ENCODE measurements at regions not wholly inside any gene's neighbourhood (a gene's known extent, or its start where the extent isn't known, plus 50 kb on each side); places are given as distances from the start of the nearest gene placed in this dataset.

DNA sequence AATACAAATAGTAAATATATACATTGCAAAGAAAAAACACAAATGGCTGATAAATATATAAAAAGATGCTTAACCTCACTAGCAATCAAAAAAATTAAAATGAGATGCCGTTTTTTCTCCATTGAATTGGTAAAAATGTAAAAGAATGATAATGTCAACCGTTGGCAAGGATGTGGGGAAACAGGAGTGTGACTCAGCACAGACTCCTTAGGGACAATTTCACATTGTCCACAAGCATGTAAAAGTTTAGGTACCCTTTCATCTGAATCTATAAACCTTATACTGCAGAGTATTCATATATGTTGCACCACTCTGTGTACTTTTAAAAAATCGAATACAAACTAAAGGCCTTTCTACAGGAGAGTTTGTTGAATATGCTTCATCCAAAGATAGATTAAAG is 143.1 kb upstream of the RREB1 start:
- Mint-ChIP-seq H3K4me1 (ENCODE audit: low read depth) (no peaks in the 10 kb centered on the region), H3K4me3 (no peak overlapping the region), H3K27ac (no peak overlapping the region), H3K36me3 (ENCODE audit: low read depth) (no peaks in the 10 kb centered on the region), H3K27me3 (ENCODE audit: low read depth) (peaks cover 5% of the 10 kb centered on the region), H3K9me3 (ENCODE audit: insufficient read depth) (no peaks in the 10 kb centered on the region)
- DNase-seq: no peak
- no peak for ATAC-seq
- CTCF ChIA-PET: no interaction called here
- POLR2A ChIA-PET: no interaction called here

DNA sequence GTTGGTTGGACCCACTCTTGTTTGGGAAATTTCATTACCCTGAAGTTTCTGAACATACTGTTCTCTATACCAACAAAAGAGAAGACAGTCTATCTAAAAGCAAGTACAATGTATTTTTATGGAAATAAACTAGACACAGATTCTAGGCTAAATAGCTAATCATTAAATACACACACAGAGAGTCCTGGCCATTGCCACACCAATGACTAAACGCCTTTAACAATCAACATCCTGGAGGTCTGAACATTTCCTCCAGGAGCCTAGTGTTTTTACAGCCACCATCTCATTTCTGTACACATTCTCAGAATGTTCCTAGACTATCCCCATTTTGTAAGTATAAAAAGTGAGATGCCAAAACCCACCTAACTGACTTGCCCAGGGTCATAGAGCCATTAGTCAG is 141.6 kb upstream of the RREB1 start:
- H3K27me3 Mint-ChIP-seq (ENCODE audit: low read depth): peaks cover 5% of the 10 kb centered on the region
- H3K4me1 Mint-ChIP-seq (ENCODE audit: low read depth): no peaks in the 10 kb centered on the region
- ATAC-seq (no peak), DNase-seq (no peak)
- no peaks in the 10 kb centered on the region for H3K9me3 Mint-ChIP-seq (ENCODE audit: insufficient read depth)
- ChIA-PET CTCF (no interaction called here), POLR2A (no interaction called here)
- H3K4me3 Mint-ChIP-seq: no peak overlapping the region
- no peak overlapping the region for H3K27ac Mint-ChIP-seq
- no peaks in the 10 kb centered on the region for H3K36me3 Mint-ChIP-seq (ENCODE audit: low read depth)

DNA sequence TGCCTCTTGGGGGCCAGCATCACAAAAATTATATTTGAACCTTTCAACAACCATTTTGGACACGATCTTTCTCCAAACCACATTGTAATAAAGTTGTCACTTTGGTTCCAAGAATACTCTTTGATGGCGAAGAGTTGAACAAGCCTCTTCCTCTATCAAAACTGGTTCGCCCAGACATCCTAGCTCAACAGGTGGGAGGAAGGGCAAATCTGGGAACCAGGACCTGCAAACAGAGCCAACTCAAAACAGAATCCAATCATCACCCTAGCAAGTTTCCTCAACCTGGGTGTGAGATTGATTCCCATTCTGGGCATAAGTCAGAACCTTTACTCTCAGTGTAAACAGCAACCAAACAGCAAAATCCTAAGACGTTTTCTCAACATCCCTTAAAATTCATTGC is 141.2 kb upstream of the RREB1 start:
- no peak overlapping the region for H3K4me3 Mint-ChIP-seq
- H3K4me1 Mint-ChIP-seq (ENCODE audit: low read depth): no peaks in the 10 kb centered on the region
- no peak overlapping the region for H3K27ac Mint-ChIP-seq
- ATAC-seq (no peak), DNase-seq (no peak)
- POLR2A ChIA-PET: no interaction called here
- no peaks in the 10 kb centered on the region for H3K9me3 Mint-ChIP-seq (ENCODE audit: insufficient read depth)
- CTCF ChIA-PET: no interaction called here
- H3K36me3 Mint-ChIP-seq (ENCODE audit: low read depth): no peaks in the 10 kb centered on the region
- peaks cover 5% of the 10 kb centered on the region for H3K27me3 Mint-ChIP-seq (ENCODE audit: low read depth)

DNA sequence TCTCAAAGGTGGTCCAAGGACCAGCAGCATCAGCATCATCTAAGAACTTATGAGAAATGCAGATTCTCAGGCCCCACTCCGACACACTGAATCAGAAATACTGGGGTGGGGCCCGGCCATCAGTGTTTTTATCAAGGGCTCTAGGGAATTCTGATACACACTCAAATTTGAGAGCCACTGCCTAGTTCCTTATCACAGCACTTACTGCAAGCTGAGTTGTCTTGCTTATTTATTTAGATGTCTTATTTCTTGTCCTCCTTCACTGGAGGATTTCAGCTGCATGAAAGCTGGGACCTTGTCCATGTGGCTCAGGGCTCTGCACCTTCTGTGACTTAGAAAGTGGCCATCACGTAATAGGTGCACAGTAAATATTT is 139.4 kb upstream of the RREB1 start:
- ATAC-seq (no peak), DNase-seq (no peak)
- no peaks in the 10 kb centered on the region for H3K9me3 Mint-ChIP-seq (ENCODE audit: insufficient read depth)
- no peaks in the 10 kb centered on the region for H3K36me3 Mint-ChIP-seq (ENCODE audit: low read depth)
- POLR2A ChIA-PET: no interaction called here
- H3K27ac Mint-ChIP-seq: no peak overlapping the region
- H3K4me3 Mint-ChIP-seq: no peak overlapping the region
- no peaks in the 10 kb centered on the region for H3K4me1 Mint-ChIP-seq (ENCODE audit: low read depth)
- no peaks in the 10 kb centered on the region for H3K27me3 Mint-ChIP-seq (ENCODE audit: low read depth)
- CTCF ChIA-PET: no interaction called here

DNA sequence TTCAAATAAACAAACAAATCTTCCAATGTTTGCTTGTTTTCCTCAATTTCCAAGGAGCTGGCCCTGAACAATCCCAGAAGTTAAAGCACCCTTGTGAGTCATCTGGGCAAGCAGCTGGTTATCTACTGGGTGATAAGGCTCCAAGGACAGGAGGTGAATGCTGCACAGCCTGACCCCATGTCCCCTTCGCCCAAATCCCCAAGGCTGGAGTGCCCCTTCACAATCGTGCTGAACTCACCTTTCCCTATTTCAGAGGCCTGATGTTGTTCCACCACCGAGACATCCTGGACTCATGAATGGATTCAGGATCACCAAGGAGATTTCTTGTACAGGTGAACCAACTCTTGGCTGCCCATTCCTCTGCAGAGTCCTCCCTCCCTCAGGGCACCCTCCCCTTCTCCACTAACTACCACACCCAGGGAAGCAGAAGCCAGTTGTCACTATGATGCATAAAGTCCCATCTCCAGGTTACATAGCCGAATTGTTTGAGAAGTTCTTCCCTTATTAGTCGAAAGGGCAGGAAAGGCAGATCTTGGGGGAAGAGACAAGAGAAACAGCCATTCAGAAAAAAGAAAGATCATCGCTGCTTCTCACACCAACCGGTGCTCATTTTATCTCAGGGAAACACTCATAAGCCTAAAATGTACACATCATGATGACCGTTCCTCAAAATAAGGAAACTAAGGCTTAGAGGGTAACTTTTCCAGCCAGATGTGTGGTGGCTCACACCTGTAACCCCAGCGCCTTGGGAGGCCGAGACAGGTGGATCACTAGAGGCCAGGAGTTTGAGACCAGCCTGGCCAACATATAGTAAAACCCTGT is 138.8 kb upstream of the RREB1 start:
- DNase-seq (no peak), ATAC-seq (no peak)
- Mint-ChIP-seq H3K9me3 (ENCODE audit: insufficient read depth) (no peaks in the 10 kb centered on the region), H3K4me3 (no peak overlapping the region), H3K36me3 (ENCODE audit: low read depth) (no peaks in the 10 kb centered on the region), H3K27me3 (ENCODE audit: low read depth) (no peaks in the 10 kb centered on the region), H3K4me1 (ENCODE audit: low read depth) (no peaks in the 10 kb centered on the region), H3K27ac (no peak overlapping the region)
- ChIA-PET POLR2A (no interaction called here), CTCF (no interaction called here)

DNA sequence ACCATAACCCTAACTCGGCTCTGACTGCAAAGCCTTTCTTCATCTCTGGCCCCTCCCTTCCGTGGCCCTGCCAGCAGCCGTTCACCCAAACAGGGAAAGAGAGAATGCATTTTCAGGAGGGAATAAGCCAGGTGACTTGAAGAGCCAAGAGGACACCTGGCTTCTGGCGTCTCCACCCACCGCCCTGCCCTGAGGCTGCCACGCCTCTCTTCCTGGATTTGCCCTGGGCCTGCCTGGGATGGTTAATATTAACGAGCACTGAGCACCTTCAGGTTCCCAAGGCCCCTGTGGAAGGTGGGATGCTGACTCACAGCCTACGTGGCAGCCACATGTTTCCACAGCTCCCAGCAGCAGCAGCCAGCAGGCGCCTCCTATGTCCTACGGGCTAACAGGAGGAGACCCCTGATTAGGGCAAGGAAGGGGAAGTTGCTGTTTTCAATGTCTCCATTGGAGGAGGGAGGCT is 138.0 kb upstream of the RREB1 start:
- no peak overlapping the region for H3K27ac Mint-ChIP-seq
- POLR2A ChIA-PET: no interaction called here
- H3K4me3 Mint-ChIP-seq: no peak overlapping the region
- no peaks in the 10 kb centered on the region for H3K9me3 Mint-ChIP-seq (ENCODE audit: insufficient read depth)
- DNase-seq: no peak
- no peak for ATAC-seq
- no peaks in the 10 kb centered on the region for H3K27me3 Mint-ChIP-seq (ENCODE audit: low read depth)
- H3K4me1 Mint-ChIP-seq (ENCODE audit: low read depth): no peaks in the 10 kb centered on the region
- H3K36me3 Mint-ChIP-seq (ENCODE audit: low read depth): no peaks in the 10 kb centered on the region
- CTCF ChIA-PET: no interaction called here

DNA sequence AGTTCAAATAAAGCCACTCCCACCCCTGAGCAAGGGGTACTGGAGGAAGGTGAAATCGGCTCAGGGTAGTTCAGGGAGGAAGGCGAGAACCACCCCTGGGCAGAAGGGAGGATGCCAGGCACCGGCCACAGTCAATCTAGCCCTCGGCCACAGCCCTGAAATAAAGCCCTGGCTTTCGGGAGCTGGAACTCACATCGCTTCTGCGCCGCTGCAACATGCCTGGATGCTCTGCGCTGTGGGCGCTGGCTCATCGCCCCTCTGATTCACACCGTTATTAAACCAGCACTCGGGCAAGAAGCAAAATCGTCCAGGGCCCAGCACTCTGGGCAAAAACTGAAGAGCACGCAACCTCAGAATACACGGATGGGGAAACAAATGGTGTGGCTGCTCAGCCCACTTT is 136.9 kb upstream of the RREB1 start:
- H3K27ac Mint-ChIP-seq: no peak overlapping the region
- no peak overlapping the region for H3K4me3 Mint-ChIP-seq
- no peak for DNase-seq
- H3K36me3 Mint-ChIP-seq (ENCODE audit: low read depth): no peaks in the 10 kb centered on the region
- ChIA-PET CTCF (no interaction called here), POLR2A (no interaction called here)
- no peaks in the 10 kb centered on the region for H3K27me3 Mint-ChIP-seq (ENCODE audit: low read depth)
- H3K9me3 Mint-ChIP-seq (ENCODE audit: insufficient read depth): no peaks in the 10 kb centered on the region
- no peak for ATAC-seq
- H3K4me1 Mint-ChIP-seq (ENCODE audit: low read depth): no peaks in the 10 kb centered on the region

DNA sequence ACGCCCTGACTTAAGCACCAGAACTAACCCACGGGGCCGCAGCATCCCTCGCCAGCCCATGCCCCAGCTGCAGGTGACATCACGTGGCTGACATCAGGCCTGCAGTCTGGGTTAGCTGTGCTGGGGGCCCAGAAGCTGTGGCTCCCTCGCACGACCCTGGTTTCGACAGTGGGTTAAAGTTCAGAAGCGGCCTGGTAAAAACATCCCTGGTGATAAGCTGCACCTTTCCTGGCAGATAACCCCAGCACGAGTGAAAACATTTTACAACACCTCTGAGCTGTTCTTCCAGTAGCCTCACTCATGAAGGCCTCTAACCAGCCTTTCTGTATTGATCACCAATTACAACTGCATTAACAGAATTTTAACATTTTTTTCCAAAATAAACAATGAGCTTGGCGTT is 136.4 kb upstream of the RREB1 start:
- ATAC-seq (no peak), DNase-seq (no peak)
- H3K27me3 Mint-ChIP-seq (ENCODE audit: low read depth): no peaks in the 10 kb centered on the region
- H3K9me3 Mint-ChIP-seq (ENCODE audit: insufficient read depth): no peaks in the 10 kb centered on the region
- H3K36me3 Mint-ChIP-seq (ENCODE audit: low read depth): no peaks in the 10 kb centered on the region
- ChIA-PET CTCF (no interaction called here), POLR2A (no interaction called here)
- H3K4me1 Mint-ChIP-seq (ENCODE audit: low read depth): no peaks in the 10 kb centered on the region
- H3K27ac Mint-ChIP-seq: no peak overlapping the region
- H3K4me3 Mint-ChIP-seq: no peak overlapping the region

DNA sequence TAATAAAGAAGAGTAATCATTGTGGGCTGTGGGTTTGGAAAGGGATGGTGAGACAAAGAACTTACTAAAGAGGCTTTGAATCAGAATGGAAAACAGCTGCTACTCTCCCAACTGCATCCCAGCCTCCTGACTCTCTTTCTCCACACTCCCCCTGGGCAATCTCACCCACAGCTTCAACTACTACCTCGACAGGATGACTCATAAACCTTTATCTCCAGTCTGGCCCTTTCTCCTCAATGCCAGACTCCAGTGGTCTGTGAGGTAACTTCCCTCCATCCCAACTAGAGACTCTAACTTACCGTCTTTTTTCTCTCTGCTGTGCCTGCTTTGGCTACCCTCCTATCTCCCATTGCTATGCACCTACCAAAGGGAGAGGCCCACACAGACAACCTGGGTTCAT is 135.3 kb upstream of the RREB1 start:
- Mint-ChIP-seq H3K27ac (no peak overlapping the region), H3K27me3 (ENCODE audit: low read depth) (peaks cover 2% of the 10 kb centered on the region), H3K4me1 (ENCODE audit: low read depth) (no peaks in the 10 kb centered on the region), H3K9me3 (ENCODE audit: insufficient read depth) (no peaks in the 10 kb centered on the region), H3K4me3 (no peak overlapping the region), H3K36me3 (ENCODE audit: low read depth) (no peaks in the 10 kb centered on the region)
- ChIA-PET POLR2A (no interaction called here), CTCF (no interaction called here)
- ATAC-seq: no peak
- DNase-seq: no peak

DNA sequence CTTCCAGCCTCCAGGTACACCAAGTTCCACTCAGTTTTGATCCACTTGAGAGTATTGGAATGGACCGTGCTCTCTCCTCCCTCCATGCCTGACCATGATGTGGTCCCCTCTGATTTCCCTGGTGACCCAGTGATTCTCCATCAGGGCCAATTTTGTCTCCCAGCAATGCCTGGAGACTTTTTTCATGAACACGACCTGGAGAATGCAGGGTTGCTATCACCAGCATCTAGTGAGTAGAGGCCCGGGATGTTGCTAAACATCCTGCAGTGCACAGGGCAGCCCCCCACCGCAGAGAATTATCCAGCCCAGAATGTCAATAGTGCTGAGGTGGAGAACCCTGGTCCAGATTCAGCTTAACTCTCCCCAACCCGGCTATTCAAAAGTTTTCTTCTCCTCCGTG is 134.0 kb upstream of the RREB1 start:
- peaks cover 2% of the 10 kb centered on the region for H3K27me3 Mint-ChIP-seq (ENCODE audit: low read depth)
- no peaks in the 10 kb centered on the region for H3K36me3 Mint-ChIP-seq (ENCODE audit: low read depth)
- ChIA-PET POLR2A (no interaction called here), CTCF (no interaction called here)
- no peak for ATAC-seq
- no peak overlapping the region for H3K27ac Mint-ChIP-seq
- no peak overlapping the region for H3K4me3 Mint-ChIP-seq
- no peaks in the 10 kb centered on the region for H3K9me3 Mint-ChIP-seq (ENCODE audit: insufficient read depth)
- no peak for DNase-seq
- no peaks in the 10 kb centered on the region for H3K4me1 Mint-ChIP-seq (ENCODE audit: low read depth)

DNA sequence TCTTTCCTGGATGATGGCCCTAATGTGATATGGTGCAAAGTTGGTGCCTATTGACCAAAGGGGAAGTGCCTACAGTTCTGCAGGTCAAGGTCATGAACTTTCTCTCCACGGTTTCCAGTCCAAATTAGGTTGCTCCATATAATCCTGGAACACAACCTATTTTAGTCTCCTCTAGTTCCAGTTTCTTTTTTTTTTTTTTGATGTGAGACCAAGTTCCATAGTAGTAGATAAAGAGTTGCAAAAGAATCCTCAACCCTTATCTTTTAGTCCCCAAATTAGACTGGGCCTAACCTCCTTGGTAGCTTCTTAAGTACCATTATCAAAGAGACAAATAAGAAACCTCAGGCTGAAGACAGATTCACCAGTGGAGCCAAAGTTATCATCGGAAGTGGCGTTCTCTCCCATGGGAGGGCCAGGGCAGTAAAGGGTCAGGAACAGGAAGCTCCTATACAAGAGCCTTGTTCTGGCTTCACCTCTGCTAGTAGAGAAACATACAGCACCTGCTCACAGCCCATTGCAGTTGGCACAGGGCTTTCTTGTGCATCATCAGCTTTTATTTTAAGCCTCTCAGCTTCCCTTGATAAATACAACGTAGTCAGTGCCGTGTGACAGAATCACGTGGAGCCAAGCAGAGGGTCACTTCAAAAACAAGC is 132.2 kb upstream of the RREB1 start:
- H3K36me3 Mint-ChIP-seq (ENCODE audit: low read depth): no peaks in the 10 kb centered on the region
- no peaks in the 10 kb centered on the region for H3K4me1 Mint-ChIP-seq (ENCODE audit: low read depth)
- no peak for ATAC-seq
- no peak for DNase-seq
- H3K9me3 Mint-ChIP-seq (ENCODE audit: insufficient read depth): no peaks in the 10 kb centered on the region
- H3K27me3 Mint-ChIP-seq (ENCODE audit: low read depth): peaks cover 2% of the 10 kb centered on the region
- no peak overlapping the region for H3K27ac Mint-ChIP-seq
- POLR2A ChIA-PET: no interaction called here
- CTCF ChIA-PET: no interaction called here
- no peak overlapping the region for H3K4me3 Mint-ChIP-seq

DNA sequence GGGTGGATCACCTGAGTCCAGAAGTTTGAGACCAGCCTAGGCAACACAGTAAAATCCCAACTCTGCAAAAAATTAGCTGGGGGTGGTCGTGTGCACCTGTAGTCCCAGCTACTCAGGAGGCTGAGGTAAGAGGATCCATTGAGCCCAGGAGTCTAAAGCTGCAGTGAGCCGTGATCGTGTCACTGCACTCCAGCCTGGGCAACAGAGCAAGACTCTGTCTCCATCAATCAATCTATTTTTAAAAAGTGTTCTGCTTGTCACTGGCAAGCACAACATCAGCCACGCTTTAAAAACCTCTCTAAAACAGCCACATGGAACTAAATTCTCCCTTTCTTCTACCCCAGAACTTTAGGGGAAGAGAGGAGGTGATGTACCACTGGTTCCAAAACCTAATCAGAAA is 131.6 kb upstream of the RREB1 start:
- Mint-ChIP-seq H3K4me3 (no peak overlapping the region), H3K27me3 (ENCODE audit: low read depth) (peaks cover 2% of the 10 kb centered on the region), H3K36me3 (ENCODE audit: low read depth) (no peaks in the 10 kb centered on the region), H3K27ac (no peak overlapping the region), H3K9me3 (ENCODE audit: insufficient read depth) (no peaks in the 10 kb centered on the region), H3K4me1 (ENCODE audit: low read depth) (no peaks in the 10 kb centered on the region)
- ATAC-seq (no peak), DNase-seq (no peak)
- ChIA-PET POLR2A (interaction anchor here (0.6 kb wide), 1 partner anchor 23 kb away, joined by 3 read pairs; no protein-coding TSS in a partner anchor), CTCF (no interaction called here)

DNA sequence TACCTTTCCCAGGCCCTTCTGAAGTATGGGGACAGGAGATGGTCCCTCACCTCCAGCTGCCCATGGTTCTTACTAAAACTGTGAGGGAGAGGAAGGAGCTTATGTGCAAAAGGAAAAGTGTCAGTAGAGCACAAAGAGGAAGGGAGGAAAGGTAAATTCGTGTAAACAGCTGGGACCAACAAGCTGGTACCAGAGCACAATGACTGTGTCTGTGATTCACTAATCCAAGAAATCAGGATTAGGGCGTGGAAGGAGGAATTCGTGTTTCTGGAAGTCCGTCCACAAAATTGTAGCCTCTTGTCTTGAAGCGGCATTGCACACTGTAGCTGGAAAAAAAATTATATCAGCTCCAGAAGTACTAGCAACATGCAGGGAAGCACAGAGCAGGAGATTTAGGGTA is 129.0 kb upstream of the RREB1 start:
- DNase-seq: no peak
- Mint-ChIP-seq H3K4me3 (no peak overlapping the region), H3K27me3 (ENCODE audit: low read depth) (peaks cover 2% of the 10 kb centered on the region), H3K9me3 (ENCODE audit: insufficient read depth) (no peaks in the 10 kb centered on the region), H3K36me3 (ENCODE audit: low read depth) (no peaks in the 10 kb centered on the region), H3K27ac (no peak overlapping the region), H3K4me1 (ENCODE audit: low read depth) (no peaks in the 10 kb centered on the region)
- POLR2A ChIA-PET: no interaction called here
- no peak for ATAC-seq
- CTCF ChIA-PET: no interaction called here

Measured in activated CD8-positive, alpha-beta T cell treated with anti-CD3 and anti-CD28 coated beads, Interleukin-2, amount 10 ng/mL, durations not matched to agents 7 days and 5 days (primary cell).